Endothelial cell of umbilical vein (primary cell): ENCODE measurements at regions not wholly inside any gene's neighbourhood (a gene's known extent, or its start where the extent isn't known, plus 50 kb on each side); places are given as distances from the start of the nearest gene placed in this dataset.

ENCODE experiments used
- CTCF ChIP-seq, 2 donors: IDR thresholded peaks; 1 replicate in 1 of 2; 2 replicates in 1 of 2; pipeline ENCODE4 v1.5.1; 2011; ENCODE audit warnings: low read length in 2 of 2, mild to moderate bottlenecking in 2 of 2, moderate library complexity in 2 of 2, control low read depth in 1 of 2, inconsistent platforms in 1 of 2, low read depth in 1 of 2; ENCODE audit not compliant: insufficient read depth in 1 of 2; ENCODE audit errors: extremely low read depth in 1 of 2
- EZH2 ChIP-seq: IDR thresholded peaks from 2 replicates; pipeline ENCODE4 v1.6.1; 2012; ENCODE audit warnings: borderline replicate concordance, low read depth, mild to moderate bottlenecking, moderate library complexity, low read length, inconsistent platforms; ENCODE audit not compliant: severe bottlenecking
- MYC ChIP-seq: IDR thresholded peaks from one replicate; pipeline ENCODE4 v1.6.1; 2011; ENCODE audit warnings: mild to moderate bottlenecking, low read depth, low read length
- POLR2A ChIP-seq: IDR thresholded peaks from 2 replicates; pipeline ENCODE4 v1.6.1; 2012; ENCODE audit warnings: low read depth, mild to moderate bottlenecking, control low read depth, low read length
- POLR2AphosphoS5 ChIP-seq: IDR thresholded peaks from 2 replicates; pipeline ENCODE4 v1.6.1; 2012; ENCODE audit warnings: low read depth, mild to moderate bottlenecking, control low read depth, low read length, moderate library complexity; ENCODE audit not compliant: insufficient read depth

GRCh38 chr2:22270341-22270740, 1114.6 kb upstream of the KLHL29 start:
- TF ChIP-seq MYC (no peak), CTCF (IDR thresholded peaks at IDR 0.05; ENCODE audit: extremely low read depth in 1 of 2, insufficient read depth in 1 of 2, low read depth in 1 of 2, low read length in 2 of 2) (no peak), POLR2AphosphoS5 (no peak), POLR2A (no peak), EZH2 (no peak)
